ENCODE measurements at regions not wholly inside any gene's neighbourhood (a gene's known extent, or its start where the extent isn't known, plus 50 kb on each side); places are given as distances from the start of the nearest gene placed in this dataset.
A peak's percentile ranks its signal among the peaks of the same experiment; 100 is the strongest.

GRCh38 chr15:66945842-66946241 is 119.6 kb upstream of the SMAD3 start:
- no peak for DNase-seq (ENCODE audit: low read depth)

- peak; percentile 58 for DNase-seq (ENCODE audit: low read depth)
Observed at GRCh38 chr15:66946578-66947164, 118.7 kb upstream of the SMAD3 start.

- DNase-seq (ENCODE audit: low read depth), result no peak
Observed at GRCh38 chr15:66947471-66947870, 117.9 kb upstream of the SMAD3 start.

- no peak for DNase-seq (ENCODE audit: low read depth)
Observed at GRCh38 chr15:66948294-66948693, 117.1 kb upstream of the SMAD3 start.

GRCh38 chr15:66950114-66950513 is 115.3 kb upstream of the SMAD3 start:
- DNase-seq (ENCODE audit: low read depth), result no peak

- DNase-seq (ENCODE audit: low read depth), result no peak
Observed at GRCh38 chr15:66951531-66952320, 113.7 kb upstream of the SMAD3 start.

- no peak for DNase-seq (ENCODE audit: low read depth)
Observed at GRCh38 chr15:66952756-66953522, 112.5 kb upstream of the SMAD3 start.

- no peak for DNase-seq (ENCODE audit: low read depth)
Observed at GRCh38 chr15:66953523-66954229, 111.7 kb upstream of the SMAD3 start.

- no peak for DNase-seq (ENCODE audit: low read depth)
Observed at GRCh38 chr15:66954601-66955000, 110.8 kb upstream of the SMAD3 start.

GRCh38 chr15:66955001-66955516 is 110.3 kb upstream of the SMAD3 start:
- DNase-seq (ENCODE audit: low read depth), result no peak

- no peak for DNase-seq (ENCODE audit: low read depth)
Observed at GRCh38 chr15:66955871-66956585, 109.4 kb upstream of the SMAD3 start.

GRCh38 chr15:66956672-66957430 is 108.6 kb upstream of the SMAD3 start:
- DNase-seq (ENCODE audit: low read depth), result no peak

GRCh38 chr15:66957431-66957720 is 108.0 kb upstream of the SMAD3 start:
- DNase-seq (ENCODE audit: low read depth), result no peak

- DNase-seq (ENCODE audit: low read depth), result no peak
Observed at GRCh38 chr15:66959066-66959465, 106.3 kb upstream of the SMAD3 start.

GRCh38 chr15:66959875-66960274 is 105.5 kb upstream of the SMAD3 start:
- no peak for DNase-seq (ENCODE audit: low read depth)

- DNase-seq (ENCODE audit: low read depth), result no peak
Observed at GRCh38 chr15:66960519-66960918, 104.9 kb upstream of the SMAD3 start.

GRCh38 chr15:66961407-66961884 is 104.0 kb upstream of the SMAD3 start:
- DNase-seq (ENCODE audit: low read depth), result no peak

- no peak for DNase-seq (ENCODE audit: low read depth)
Observed at GRCh38 chr15:66961901-66962300, 103.5 kb upstream of the SMAD3 start.

GRCh38 chr15:66962522-66962921 is 102.9 kb upstream of the SMAD3 start:
- no peak for DNase-seq (ENCODE audit: low read depth)

- no peak for DNase-seq (ENCODE audit: low read depth)
Observed at GRCh38 chr15:66963084-66963483, 102.3 kb upstream of the SMAD3 start.

GRCh38 chr15:66963710-66964109 is 101.7 kb upstream of the SMAD3 start:
- no peak for DNase-seq (ENCODE audit: low read depth)
